ENCODE measurements at regions not wholly inside any gene's neighbourhood (a gene's known extent, or its start where the extent isn't known, plus 50 kb on each side); places are given as distances from the start of the nearest gene placed in this dataset.

GRCh38 chr2:144252694-144253093 lies 267.2 kb downstream of the ZEB2 start:
- Histone ChIP-seq H3K9me3 (ENCODE audit: control insufficient read depth in 4 of 4, low read length in 3 of 4) (peaks cover 0 to 13% (median 8%) of the 10 kb centered on the region in 4 donors), H3K4me1 (ENCODE audit: control insufficient read depth in 4 of 4, insufficient read depth in 4 of 4, low read length in 3 of 4) (no peaks in the 10 kb centered on the region), H3K4me3 (ENCODE audit: low read depth in 1 of 3, low read length in 3 of 3) (no peak overlapping the region), H3K36me3 (ENCODE audit: control insufficient read depth in 4 of 4, insufficient read depth in 3 of 4, low read depth in 1 of 4, low read length in 3 of 4) (no peaks in the 10 kb centered on the region), H3K27me3 (ENCODE audit: control insufficient read depth in 4 of 4, insufficient read depth in 4 of 4, low read length in 3 of 4) (no peaks in the 10 kb centered on the region), H3K9ac (ENCODE audit: low read depth in 1 of 2, low read length in 2 of 2) (no peak overlapping the region), H3K27ac (ENCODE audit: low read depth in 1 of 2, low read length in 2 of 2) (no peak overlapping the region)
- no peak for DNase-seq (ENCODE audit: low spot score)
- TF ChIP-seq MAX (IDR thresholded peaks at IDR 0.05) (no peak), RXRA (IDR thresholded peaks at IDR 0.05) (no peak), RAD21 (IDR thresholded peaks at IDR 0.05) (no peak)
- 97% methylated on average over 1 of the region's 1 CpG for WGBS

GRCh38 chr2:144249035-144249637 lies 270.8 kb downstream of the ZEB2 start:
- H3K27me3 ChIP-seq (ENCODE audit: control insufficient read depth in 4 of 4, insufficient read depth in 4 of 4, low read length in 3 of 4) = no peaks in the 10 kb centered on the region
- H3K36me3 ChIP-seq (ENCODE audit: control insufficient read depth in 4 of 4, insufficient read depth in 3 of 4, low read depth in 1 of 4, low read length in 3 of 4) = no peaks in the 10 kb centered on the region
- H3K9me3 ChIP-seq (ENCODE audit: control insufficient read depth in 4 of 4, low read length in 3 of 4) = peaks cover 0 to 8% (median 5%) of the 10 kb centered on the region in 4 donors
- TF ChIP-seq REST (IDR thresholded peaks at IDR 0.05) (no peak), HNF4G (IDR thresholded peaks at IDR 0.05) (no peak), SP1 (IDR thresholded peaks at IDR 0.05) (no peak), FOXA1 (IDR thresholded peaks at IDR 0.05) (no peak), JUND (IDR thresholded peaks at IDR 0.05) (no peak), YY1 (IDR thresholded peaks at IDR 0.05) (no peak), EGR1 (IDR thresholded peaks at IDR 0.05; ENCODE audit: low read depth in 2 of 2) (no peak), TAF1 (conservative IDR thresholded peaks at IDR 0.05) (no peak), RXRA (IDR thresholded peaks at IDR 0.05) (no peak), MAX (IDR thresholded peaks at IDR 0.05) (no peak), NR2F2 (IDR thresholded peaks at IDR 0.05) (no peak), ATF3 (IDR thresholded peaks at IDR 0.05) (no peak)
- no peak overlapping the region for H3K9ac ChIP-seq (ENCODE audit: low read depth in 1 of 2, low read length in 2 of 2)
- H3K27ac ChIP-seq (ENCODE audit: low read depth in 1 of 2, low read length in 2 of 2) = no peak overlapping the region
- WGBS = 80% methylated on average over 4 of the region's 4 CpGs
- H3K4me3 ChIP-seq (ENCODE audit: low read depth in 1 of 3, low read length in 3 of 3) = no peak overlapping the region
- no peak for DNase-seq (ENCODE audit: low spot score)
- H3K4me1 ChIP-seq (ENCODE audit: control insufficient read depth in 4 of 4, insufficient read depth in 4 of 4, low read length in 3 of 4) = no peaks in the 10 kb centered on the region

- Histone ChIP-seq H3K4me3 (ENCODE audit: low read depth in 1 of 3, low read length in 3 of 3) (no peak overlapping the region), H3K4me1 (ENCODE audit: control insufficient read depth in 4 of 4, insufficient read depth in 4 of 4, low read length in 3 of 4) (no peaks in the 10 kb centered on the region), H3K27ac (ENCODE audit: low read depth in 1 of 2, low read length in 2 of 2) (no peak overlapping the region), H3K9ac (ENCODE audit: low read depth in 1 of 2, low read length in 2 of 2) (no peak overlapping the region), H3K9me3 (ENCODE audit: control insufficient read depth in 4 of 4, low read length in 3 of 4) (peaks cover 0 to 4% (median 3%) of the 10 kb centered on the region in 4 donors), H3K27me3 (ENCODE audit: control insufficient read depth in 4 of 4, insufficient read depth in 4 of 4, low read length in 3 of 4) (no peaks in the 10 kb centered on the region), H3K36me3 (ENCODE audit: control insufficient read depth in 4 of 4, insufficient read depth in 3 of 4, low read depth in 1 of 4, low read length in 3 of 4) (no peaks in the 10 kb centered on the region)
- WGBS = 97% methylated on average over 4 of the region's 4 CpGs
- TF ChIP-seq NR2F2 (IDR thresholded peaks at IDR 0.05) (no peak), RXRA (IDR thresholded peaks at IDR 0.05) (no peak), CTCF (IDR thresholded peaks at IDR 0.05; ENCODE audit: low read depth, low read length, missing input control) (no peak), HNF4A (conservative IDR thresholded peaks at IDR 0.05) (no peak), ATF3 (IDR thresholded peaks at IDR 0.05) (no peak), TAF1 (conservative IDR thresholded peaks at IDR 0.05) (no peak), FOXA1 (IDR thresholded peaks at IDR 0.05) (no peak), MAX (IDR thresholded peaks at IDR 0.05) (no peak), JUND (IDR thresholded peaks at IDR 0.05) (no peak), EGR1 (IDR thresholded peaks at IDR 0.05; ENCODE audit: low read depth in 2 of 2) (no peak), HNF4G (IDR thresholded peaks at IDR 0.05) (no peak), ZBTB33 (IDR thresholded peaks at IDR 0.05) (no peak)
- DNase-seq (ENCODE audit: low spot score) = no peak
Observed at GRCh38 chr2:144248350-144249034, 271.4 kb downstream of the ZEB2 start.
